ENCODE measurements at regions not wholly inside any gene's neighbourhood (a gene's known extent, or its start where the extent isn't known, plus 50 kb on each side); places are given as distances from the start of the nearest gene placed in this dataset.
"Not testable (repeated sequence)": the region's sequence is repeated elsewhere in the genome, so short reads cannot be mapped to it uniquely, and the experiment has no call there.

DNA sequence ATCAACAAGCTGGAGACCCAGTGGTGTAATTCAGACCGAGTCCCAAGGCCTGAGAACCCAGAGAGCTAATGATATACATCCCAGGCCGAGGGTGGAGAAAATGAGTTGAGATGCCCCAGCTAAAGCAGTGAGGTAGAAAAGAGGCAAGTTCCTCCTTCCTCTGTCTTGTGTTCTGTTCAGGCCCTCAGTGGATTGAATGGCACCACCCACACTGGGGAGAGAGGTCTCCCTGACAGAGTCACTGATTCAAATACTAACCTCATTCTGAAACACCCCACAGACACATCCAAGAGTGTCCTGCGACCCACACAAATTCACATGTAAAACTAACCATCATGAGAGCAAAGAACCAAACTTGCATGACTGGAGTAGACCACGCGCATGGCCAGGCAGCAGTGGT is 215.3 kb downstream of the ANAPC1 start:
- H3K27ac ChIP-seq, result no peak overlapping the region
- no peak for TF ChIP-seq CTCF (IDR thresholded peaks at IDR 0.05)
- TF ChIP-seq ZFX (IDR thresholded peaks at IDR 0.05; ENCODE audit: borderline replicate concordance), result no peak

DNA sequence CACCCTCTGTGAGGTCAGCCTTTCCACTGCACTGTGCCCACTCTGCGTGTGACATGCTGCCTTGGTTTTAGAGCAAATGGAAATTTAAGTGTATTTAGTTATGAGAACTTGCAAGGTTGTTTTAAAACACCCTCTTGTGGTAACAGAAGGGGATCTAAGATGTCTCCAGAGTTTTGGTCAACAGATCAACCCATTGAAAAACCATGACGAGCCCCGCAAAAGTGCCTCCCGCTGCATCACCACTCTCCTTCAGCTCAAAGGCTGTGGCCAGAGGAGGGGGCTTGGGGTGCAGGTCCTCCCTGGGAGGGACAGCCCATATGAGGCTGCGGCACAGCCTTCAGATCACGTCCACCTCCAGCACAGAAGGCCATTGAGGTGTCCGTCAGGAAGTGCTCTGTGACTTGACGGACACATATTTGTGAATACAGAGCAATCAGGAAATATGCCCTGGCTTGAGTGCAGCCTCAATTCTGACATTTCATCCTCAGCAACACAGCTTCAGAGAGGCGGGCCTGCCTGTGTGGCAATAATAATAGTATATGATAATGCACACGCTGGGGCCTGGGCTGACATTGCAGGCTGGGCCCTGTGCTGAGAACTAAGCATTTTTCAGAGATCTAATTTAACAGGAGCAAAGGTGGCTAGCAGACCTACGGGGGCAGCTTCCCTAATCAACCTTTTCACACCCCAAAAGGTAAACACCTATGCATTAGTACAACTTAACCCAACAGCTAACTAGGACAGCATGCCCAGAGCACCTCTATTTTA is 213.9 kb downstream of the ANAPC1 start:
- TF ChIP-seq ZFX (IDR thresholded peaks at IDR 0.05; ENCODE audit: borderline replicate concordance) (no peak), CTCF (IDR thresholded peaks at IDR 0.05) (no peak)
- no peak overlapping the region for H3K27ac ChIP-seq

DNA sequence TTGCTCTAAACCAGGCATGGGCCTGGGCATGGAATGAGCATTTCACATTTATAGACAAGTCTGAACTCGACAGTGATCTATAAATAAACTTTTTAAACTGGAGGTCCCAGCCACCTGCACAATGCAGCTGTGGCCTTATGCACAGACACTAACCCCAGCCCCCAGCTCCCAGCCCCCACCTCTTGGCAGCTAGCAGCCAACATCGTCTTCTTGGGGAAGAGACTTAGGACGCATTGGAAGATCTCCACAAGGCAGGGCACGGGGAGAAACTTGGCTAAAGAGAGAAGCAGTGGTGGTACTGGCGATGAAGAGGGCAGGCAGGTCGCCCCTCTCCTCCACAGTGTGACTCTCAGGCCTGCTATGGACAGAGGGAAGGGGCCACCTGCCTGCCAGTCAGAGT is 213.2 kb downstream of the ANAPC1 start:
- TF ChIP-seq CTCF (IDR thresholded peaks at IDR 0.05) (no peak), ZFX (IDR thresholded peaks at IDR 0.05; ENCODE audit: borderline replicate concordance) (no peak)
- no peak overlapping the region for H3K27ac ChIP-seq

GRCh38 chr2:111671426-111672150 is 212.4 kb downstream of the ANAPC1 start:
- H3K27ac ChIP-seq, result no peak overlapping the region
- TF ChIP-seq CTCF (IDR thresholded peaks at IDR 0.05) (no peak), ZFX (IDR thresholded peaks at IDR 0.05; ENCODE audit: borderline replicate concordance) (no peak)

DNA sequence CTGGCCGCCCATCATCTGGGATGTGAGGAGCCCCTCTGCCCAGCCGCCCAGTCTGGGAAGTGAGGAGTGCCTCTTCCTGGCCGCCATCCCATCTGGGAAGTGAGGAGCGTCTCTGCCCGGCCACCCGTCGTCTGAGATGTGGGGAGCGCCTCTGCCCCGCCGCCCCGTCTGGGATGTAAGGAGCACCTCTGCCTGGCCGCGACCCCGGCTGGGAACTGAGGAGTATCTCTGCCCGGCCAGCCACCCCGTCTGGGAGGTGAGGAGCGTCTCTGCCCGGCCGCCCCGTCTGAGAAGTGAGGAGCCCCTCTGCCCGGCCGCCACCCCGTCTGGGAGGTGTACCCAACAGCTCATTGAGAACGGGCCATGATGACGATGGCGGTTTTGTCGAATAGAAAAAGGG is 211.4 kb downstream of the ANAPC1 start:
- H3K27ac ChIP-seq, result not testable (repeated sequence)

DNA sequence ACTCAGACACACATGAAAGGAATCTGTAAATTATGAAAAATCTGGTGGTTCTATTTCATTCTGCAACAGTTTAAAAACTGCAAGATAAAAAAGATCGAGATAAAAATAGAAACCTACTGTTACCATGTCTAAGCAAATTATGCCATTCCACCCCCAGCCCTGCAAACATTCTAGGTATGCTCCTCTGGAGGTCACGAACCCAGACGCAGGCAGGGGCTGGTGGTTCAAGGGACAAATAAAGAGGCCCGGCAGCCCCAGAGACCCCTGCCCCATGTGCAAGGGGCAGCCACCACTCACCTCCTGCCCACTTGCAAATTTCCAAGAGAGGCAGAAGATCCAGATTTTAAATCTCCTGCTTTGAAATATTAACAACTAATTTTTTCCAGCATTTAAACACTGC is 210.5 kb downstream of the ANAPC1 start:
- TF ChIP-seq ZFX (IDR thresholded peaks at IDR 0.05; ENCODE audit: borderline replicate concordance) (no peak), CTCF (IDR thresholded peaks at IDR 0.05) (no peak)
- no peak overlapping the region for H3K27ac ChIP-seq

- TF ChIP-seq ZFX (IDR thresholded peaks at IDR 0.05; ENCODE audit: borderline replicate concordance), result no peak
- no peak for TF ChIP-seq CTCF (IDR thresholded peaks at IDR 0.05)
- no peak overlapping the region for H3K27ac ChIP-seq
These were observed 208.4 kb downstream of the ANAPC1 start for GRCh38 chr2:111675419-111676194.

Measured in 22Rv1 (cell line).